ENCODE measurements at regions not wholly inside any gene's neighbourhood (a gene's known extent, or its start where the extent isn't known, plus 50 kb on each side); places are given as distances from the start of the nearest gene placed in this dataset.

DNA sequence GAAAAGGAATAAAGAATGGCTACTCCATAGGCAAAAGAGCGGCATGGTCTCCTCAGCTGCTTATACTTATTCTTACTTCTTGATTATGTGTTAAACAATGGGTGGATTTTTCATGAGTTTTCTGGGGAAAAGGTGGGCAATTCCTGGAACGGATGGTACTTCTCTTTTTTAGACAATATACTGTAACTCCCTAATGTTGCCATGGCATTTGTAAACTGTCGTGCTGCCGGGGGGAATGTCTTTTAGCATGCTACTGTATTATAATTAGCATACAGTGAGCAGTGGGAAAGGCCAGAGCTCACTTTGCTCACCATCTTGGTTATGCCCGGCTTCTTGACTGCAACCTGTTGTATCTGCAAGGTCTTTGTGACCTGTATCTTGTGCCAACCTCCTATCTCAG is 372.1 kb upstream of the AKR1E2 start:
- TF ChIP-seq, protein P1, sequence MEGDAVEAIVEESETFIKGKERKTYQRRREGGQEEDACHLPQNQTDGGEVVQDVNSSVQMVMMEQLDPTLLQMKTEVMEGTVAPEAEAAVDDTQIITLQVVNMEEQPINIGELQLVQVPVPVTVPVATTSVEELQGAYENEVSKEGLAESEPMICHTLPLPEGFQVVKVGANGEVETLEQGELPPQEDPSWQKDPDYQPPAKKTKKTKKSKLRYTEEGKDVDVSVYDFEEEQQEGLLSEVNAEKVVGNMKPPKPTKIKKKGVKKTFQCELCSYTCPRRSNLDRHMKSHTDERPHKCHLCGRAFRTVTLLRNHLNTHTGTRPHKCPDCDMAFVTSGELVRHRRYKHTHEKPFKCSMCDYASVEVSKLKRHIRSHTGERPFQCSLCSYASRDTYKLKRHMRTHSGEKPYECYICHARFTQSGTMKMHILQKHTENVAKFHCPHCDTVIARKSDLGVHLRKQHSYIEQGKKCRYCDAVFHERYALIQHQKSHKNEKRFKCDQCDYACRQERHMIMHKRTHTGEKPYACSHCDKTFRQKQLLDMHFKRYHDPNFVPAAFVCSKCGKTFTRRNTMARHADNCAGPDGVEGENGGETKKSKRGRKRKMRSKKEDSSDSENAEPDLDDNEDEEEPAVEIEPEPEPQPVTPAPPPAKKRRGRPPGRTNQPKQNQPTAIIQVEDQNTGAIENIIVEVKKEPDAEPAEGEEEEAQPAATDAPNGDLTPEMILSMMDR (IDR thresholded peaks at IDR 0.05), result no peak
- TF ChIP-seq EZH2 (IDR thresholded peaks at IDR 0.05; ENCODE audit: borderline replicate concordance, insufficient read depth, low read depth, low read length, poor library complexity, severe bottlenecking), result no peak

Data from B cell (primary cell).